ENCODE measurements at regions not wholly inside any gene's neighbourhood (a gene's known extent, or its start where the extent isn't known, plus 50 kb on each side); places are given as distances from the start of the nearest gene placed in this dataset.

DNA sequence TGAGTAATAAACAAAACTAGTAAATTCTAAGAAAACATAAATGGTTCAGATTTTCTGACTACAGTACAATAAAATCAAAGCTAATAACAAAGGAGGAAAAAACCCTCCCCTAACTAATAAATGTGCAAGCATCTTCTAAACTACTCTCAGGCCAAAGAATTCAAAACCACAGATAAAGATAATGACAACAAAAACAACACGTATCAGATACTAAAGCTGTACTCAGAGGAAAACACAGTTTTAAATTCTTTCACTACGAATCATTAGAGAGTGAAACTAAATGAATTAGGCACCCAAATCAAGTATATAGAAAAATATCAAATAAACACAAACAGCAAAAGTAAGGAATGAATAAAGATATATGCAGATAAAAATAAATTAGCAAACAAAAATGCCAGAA, 200.9 kb downstream of the TEX36 start:
- TF ChIP-seq, protein P1, sequence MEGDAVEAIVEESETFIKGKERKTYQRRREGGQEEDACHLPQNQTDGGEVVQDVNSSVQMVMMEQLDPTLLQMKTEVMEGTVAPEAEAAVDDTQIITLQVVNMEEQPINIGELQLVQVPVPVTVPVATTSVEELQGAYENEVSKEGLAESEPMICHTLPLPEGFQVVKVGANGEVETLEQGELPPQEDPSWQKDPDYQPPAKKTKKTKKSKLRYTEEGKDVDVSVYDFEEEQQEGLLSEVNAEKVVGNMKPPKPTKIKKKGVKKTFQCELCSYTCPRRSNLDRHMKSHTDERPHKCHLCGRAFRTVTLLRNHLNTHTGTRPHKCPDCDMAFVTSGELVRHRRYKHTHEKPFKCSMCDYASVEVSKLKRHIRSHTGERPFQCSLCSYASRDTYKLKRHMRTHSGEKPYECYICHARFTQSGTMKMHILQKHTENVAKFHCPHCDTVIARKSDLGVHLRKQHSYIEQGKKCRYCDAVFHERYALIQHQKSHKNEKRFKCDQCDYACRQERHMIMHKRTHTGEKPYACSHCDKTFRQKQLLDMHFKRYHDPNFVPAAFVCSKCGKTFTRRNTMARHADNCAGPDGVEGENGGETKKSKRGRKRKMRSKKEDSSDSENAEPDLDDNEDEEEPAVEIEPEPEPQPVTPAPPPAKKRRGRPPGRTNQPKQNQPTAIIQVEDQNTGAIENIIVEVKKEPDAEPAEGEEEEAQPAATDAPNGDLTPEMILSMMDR (IDR thresholded peaks at IDR 0.05; ENCODE audit: insufficient read depth, low read length, poor library complexity, severe bottlenecking) = no peak
- no peak overlapping the region for H3K4me3 ChIP-seq (ENCODE audit: low read depth, low read length)
- H3K36me3 ChIP-seq (ENCODE audit: control insufficient read depth, insufficient read depth, low read length) = no peaks in the 10 kb centered on the region
- H3K27me3 ChIP-seq (ENCODE audit: control insufficient read depth, insufficient read depth, low read length) = no peaks in the 10 kb centered on the region
- DNase-seq (ENCODE audit: low read depth) = peak; percentile 14

DNA sequence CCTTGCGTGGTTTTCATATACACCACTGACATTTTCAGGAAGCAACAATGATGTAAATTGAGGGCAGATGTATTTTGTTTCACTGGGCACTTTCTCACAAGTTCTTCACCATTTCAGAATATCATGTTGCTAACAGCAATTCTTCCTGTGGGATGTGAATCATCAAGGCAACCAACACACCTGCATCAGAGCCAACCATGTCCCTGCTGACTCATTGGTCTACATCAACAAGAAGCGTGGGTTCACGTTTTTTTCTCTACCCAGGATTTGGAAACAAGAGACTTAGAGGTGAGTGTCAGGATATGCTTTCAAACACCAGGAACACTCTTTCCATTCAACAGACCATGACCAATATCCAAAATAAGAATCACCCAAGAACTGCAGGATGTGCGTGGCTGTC, 203.9 kb downstream of the TEX36 start:
- peak; percentile 82 for DNase-seq (ENCODE audit: low read depth)
- Histone ChIP-seq H3K27me3 (ENCODE audit: control insufficient read depth, insufficient read depth, low read length) (no peaks in the 10 kb centered on the region), H3K36me3 (ENCODE audit: control insufficient read depth, insufficient read depth, low read length) (no peaks in the 10 kb centered on the region), H3K4me3 (ENCODE audit: low read depth, low read length) (no peak overlapping the region)
- TF ChIP-seq, protein P1 (IDR thresholded peaks at IDR 0.05; ENCODE audit: insufficient read depth, low read length, poor library complexity, severe bottlenecking) = no peak

DNA sequence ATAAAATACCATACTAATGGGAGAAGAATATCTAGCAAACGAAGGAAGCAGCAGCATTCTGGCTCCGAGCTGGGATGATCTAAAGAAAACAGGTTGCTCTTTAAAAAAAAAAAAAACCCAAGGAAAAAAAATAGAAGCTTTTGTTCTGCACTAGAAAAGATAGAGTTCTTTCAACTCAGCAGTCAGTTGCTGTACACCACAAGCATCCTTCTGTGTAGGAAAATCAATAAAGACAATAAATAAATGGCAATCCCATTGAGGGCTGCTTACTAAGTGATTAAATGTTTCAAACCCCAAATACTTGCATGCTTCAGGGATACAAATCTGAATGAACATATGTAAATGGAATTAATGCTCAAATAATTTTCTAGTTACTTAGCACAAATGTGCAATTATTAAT, 207.1 kb downstream of the TEX36 start:
- H3K4me3 ChIP-seq (ENCODE audit: low read depth, low read length) = no peak overlapping the region
- H3K27me3 ChIP-seq (ENCODE audit: control insufficient read depth, insufficient read depth, low read length) = no peaks in the 10 kb centered on the region
- no peaks in the 10 kb centered on the region for H3K36me3 ChIP-seq (ENCODE audit: control insufficient read depth, insufficient read depth, low read length)
- DNase-seq (ENCODE audit: low read depth) = no peak
- TF ChIP-seq, protein P1 (IDR thresholded peaks at IDR 0.05; ENCODE audit: insufficient read depth, low read length, poor library complexity, severe bottlenecking) = no peak

DNA sequence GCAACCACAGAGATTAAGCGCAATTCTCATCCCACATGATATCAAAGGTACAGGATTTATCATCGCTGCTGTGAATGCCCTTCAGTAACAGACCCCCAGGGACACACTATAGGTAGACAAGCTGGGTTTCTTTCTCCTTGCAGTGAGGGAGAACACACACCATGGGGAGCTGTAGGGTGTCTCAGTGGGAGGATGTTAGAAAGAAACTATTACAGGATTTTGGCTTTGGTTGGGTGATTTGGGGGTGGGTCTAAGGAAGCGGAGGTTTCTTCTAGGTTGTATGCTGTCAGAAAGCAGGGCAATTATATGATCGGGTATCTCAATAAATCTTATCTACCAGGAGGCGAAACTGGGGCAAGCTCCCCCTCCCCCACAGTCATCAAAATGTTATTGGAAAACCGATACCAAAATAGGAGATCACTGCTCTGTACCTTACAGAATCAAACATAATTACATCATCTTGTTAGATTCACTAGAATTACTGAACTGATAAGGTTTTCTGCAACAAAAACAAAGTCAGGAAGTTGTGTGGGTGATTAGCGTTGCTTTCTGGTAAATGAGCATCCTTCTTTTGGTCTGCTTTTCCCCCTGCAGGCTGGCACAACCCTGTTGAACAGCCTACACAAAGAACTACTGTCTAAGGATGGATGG, 209.7 kb downstream of the TEX36 start:
- Histone ChIP-seq H3K36me3 (ENCODE audit: control insufficient read depth, insufficient read depth, low read length) (no peaks in the 10 kb centered on the region), H3K4me3 (ENCODE audit: low read depth, low read length) (no peak overlapping the region), H3K27me3 (ENCODE audit: control insufficient read depth, insufficient read depth, low read length) (no peaks in the 10 kb centered on the region)
- TF ChIP-seq, protein P1 (IDR thresholded peaks at IDR 0.05; ENCODE audit: insufficient read depth, low read length, poor library complexity, severe bottlenecking) = no peak
- DNase-seq (ENCODE audit: low read depth) = no peak

DNA sequence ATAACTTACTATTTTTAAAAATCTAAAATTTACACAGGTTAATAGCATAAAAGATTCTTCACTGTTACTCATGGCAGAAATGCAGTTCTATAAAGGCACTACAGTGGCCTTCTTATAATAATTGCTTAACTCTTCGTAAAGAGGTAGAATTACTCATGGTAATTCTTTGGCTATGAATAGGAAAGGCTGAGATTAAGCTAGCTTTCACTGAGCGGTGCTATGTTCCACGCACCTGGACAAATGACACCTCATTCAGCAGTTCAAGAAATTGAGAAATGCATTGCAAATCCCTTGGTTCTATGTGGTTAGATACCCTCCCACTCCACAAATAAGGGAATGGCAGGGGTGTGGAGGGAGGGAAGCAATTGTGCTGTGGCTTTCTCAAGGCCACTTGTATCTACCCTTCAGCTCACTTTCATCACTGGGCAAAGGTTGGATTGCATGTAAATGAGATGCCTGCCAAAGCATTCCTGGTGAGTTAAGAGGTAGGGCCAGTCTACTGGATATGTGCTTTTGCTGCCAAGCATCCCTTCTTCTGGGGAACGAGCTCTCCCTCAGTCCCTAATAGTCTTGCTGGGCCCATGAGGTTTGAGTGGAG, 210.9 kb downstream of the TEX36 start:
- TF ChIP-seq, protein P1 (IDR thresholded peaks at IDR 0.05; ENCODE audit: insufficient read depth, low read length, poor library complexity, severe bottlenecking) = no peak
- no peak for DNase-seq (ENCODE audit: low read depth)
- Histone ChIP-seq H3K27me3 (ENCODE audit: control insufficient read depth, insufficient read depth, low read length) (no peaks in the 10 kb centered on the region), H3K36me3 (ENCODE audit: control insufficient read depth, insufficient read depth, low read length) (no peaks in the 10 kb centered on the region), H3K4me3 (ENCODE audit: low read depth, low read length) (no peak overlapping the region)

DNA sequence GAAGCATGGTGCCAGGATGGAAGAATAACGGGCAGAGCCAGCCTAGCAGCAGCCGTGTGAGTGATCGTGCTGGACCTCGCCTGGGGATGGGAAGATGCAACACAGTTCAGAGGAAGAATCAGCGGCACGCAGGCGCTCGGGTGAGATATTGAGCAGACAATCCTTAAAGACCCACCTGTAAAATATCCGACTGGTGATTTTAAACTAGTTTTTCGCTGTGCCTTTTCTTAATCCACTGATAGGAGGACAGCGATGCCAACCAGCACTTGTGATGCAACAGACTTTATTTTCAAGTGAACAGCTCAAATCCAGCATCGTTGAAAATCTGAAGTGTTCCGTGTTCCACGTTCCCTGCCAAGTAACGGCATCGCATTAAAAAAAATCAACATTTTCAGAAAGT, 214.7 kb downstream of the TEX36 start:
- Histone ChIP-seq H3K27me3 (ENCODE audit: control insufficient read depth, insufficient read depth, low read length) (peaks cover 3% of the 10 kb centered on the region), H3K36me3 (ENCODE audit: control insufficient read depth, insufficient read depth, low read length) (no peaks in the 10 kb centered on the region), H3K4me3 (ENCODE audit: low read depth, low read length) (no peak overlapping the region)
- TF ChIP-seq, protein P1 (IDR thresholded peaks at IDR 0.05; ENCODE audit: insufficient read depth, low read length, poor library complexity, severe bottlenecking) = no peak
- DNase-seq (ENCODE audit: low read depth) = no peak

All from kidney epithelial cell (primary cell).